SK-N-SH (cell line): ENCODE measurements at regions not wholly inside any gene's neighbourhood (a gene's known extent, or its start where the extent isn't known, plus 50 kb on each side); places are given as distances from the start of the nearest gene placed in this dataset.
"Not testable (repeated sequence)": the region's sequence is repeated elsewhere in the genome, so short reads cannot be mapped to it uniquely, and the experiment has no call there.

Experiments
- CTCF ChIP-seq: fragments of 200-600 bp; sonication (generic); IDR thresholded peaks from 2 replicates; pipeline ENCODE4 v1.6.1; 2017; ENCODE audit warnings: antibody characterized with exemption, mild to moderate bottlenecking, moderate library complexity
- ELF1 ChIP-seq: IDR thresholded peaks from 2 replicates; pipeline ENCODE4 v1.4.0; 2012
- EP300 ChIP-seq, 2 experiments: IDR thresholded peaks; 2 replicates each; pipeline versions ENCODE4 v1.4.0 to v1.6.1; 2012; ENCODE audit warnings: borderline replicate concordance in 1 of 2, low read depth in 1 of 2, low read length in 1 of 2
- FOXM1 ChIP-seq: IDR thresholded peaks from 2 replicates; pipeline ENCODE4 v1.4.0; 2012; ENCODE audit warnings: low read depth, mild to moderate bottlenecking
- JUND ChIP-seq: IDR thresholded peaks from 2 replicates; pipeline ENCODE4 v1.4.0; 2012
- NFIC ChIP-seq: IDR thresholded peaks from 2 replicates; pipeline ENCODE4 v1.4.0; 2012; ENCODE audit warnings: borderline replicate concordance
- PBX3 ChIP-seq: IDR thresholded peaks from 2 replicates; pipeline ENCODE4; 2012
- POLR2AphosphoS5 ChIP-seq: IDR thresholded peaks from 2 replicates; pipeline ENCODE4 v1.6.1; 2012; ENCODE audit warnings: low read depth, low read length
- REST ChIP-seq: IDR thresholded peaks from 2 replicates; pipeline ENCODE4 v1.6.1; 2012; ENCODE audit warnings: mild to moderate bottlenecking, low read depth, low read length, moderate library complexity
- SIN3A ChIP-seq: IDR thresholded peaks from 2 replicates; pipeline ENCODE4 v1.6.1; 2012; ENCODE audit warnings: low read depth, mild to moderate bottlenecking, low read length, moderate library complexity, borderline replicate concordance
- SMC3 ChIP-seq: IDR thresholded peaks from 2 replicates; pipeline ENCODE4 v1.6.1; 2012; ENCODE audit warnings: low read depth, low read length, improper control_type of control experiment
- TAF1 ChIP-seq: IDR thresholded peaks from 2 replicates; pipeline ENCODE4 v1.6.1; 2012; ENCODE audit warnings: low read depth, mild to moderate bottlenecking, low read length, moderate library complexity, borderline replicate concordance
- YY1 ChIP-seq: IDR thresholded peaks from 2 replicates; pipeline ENCODE4 v1.4.0; 2012; ENCODE audit warnings: low read depth, mild to moderate bottlenecking
- ZBTB33 ChIP-seq: IDR thresholded peaks from 2 replicates; pipeline ENCODE4 v1.4.0; 2012; ENCODE audit warnings: low read depth, borderline replicate concordance

GRCh38 chr6:144470201-144470600 is 185.1 kb downstream of the UTRN start:
- TF ChIP-seq JUND; CTCF; SMC3; REST; ELF1; FOXM1; YY1; SIN3A; TAF1; NFIC; EP300 (IDR thresholded peaks at IDR 0.05; ENCODE audit: borderline replicate concordance in 1 of 2, low read depth in 1 of 2, low read length in 1 of 2); ZBTB33; POLR2AphosphoS5; PBX3: not testable (repeated sequence)
